ENCODE measurements at regions not wholly inside any gene's neighbourhood (a gene's known extent, or its start where the extent isn't known, plus 50 kb on each side); places are given as distances from the start of the nearest gene placed in this dataset.
"Not testable (repeated sequence)": the region's sequence is repeated elsewhere in the genome, so short reads cannot be mapped to it uniquely, and the experiment has no call there.

DNA sequence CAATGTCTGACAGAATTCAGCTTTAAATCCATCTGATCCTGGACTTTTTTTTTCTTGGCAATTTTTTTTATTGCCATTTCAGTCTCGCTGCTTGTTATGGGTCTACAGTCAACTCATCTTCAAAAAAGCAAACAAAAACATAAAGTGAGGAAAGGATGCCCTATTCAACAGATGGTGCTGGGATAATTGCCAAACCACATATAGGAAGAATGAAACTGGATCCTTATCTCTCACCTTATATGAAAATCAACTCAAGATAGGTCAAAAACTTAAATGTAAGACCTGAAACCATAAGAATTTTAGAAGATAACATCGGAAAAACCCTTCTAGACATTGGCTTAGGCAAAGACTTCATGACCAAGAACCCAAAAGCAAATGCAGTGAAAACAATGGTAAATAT is 389.1 kb upstream of the ST8SIA4 start:
- Histone ChIP-seq H3K36me3 (ENCODE audit: control insufficient read depth, insufficient read depth, low read length) (no peaks in the 10 kb centered on the region), H3K27me3 (replicated peaks; ENCODE audit: control insufficient read depth, insufficient read depth, low read length) (no peaks in the 10 kb centered on the region), H3K4me3 (replicated peaks; ENCODE audit: low read depth, low read length) (no peak overlapping the region)
- TF ChIP-seq, protein P1, sequence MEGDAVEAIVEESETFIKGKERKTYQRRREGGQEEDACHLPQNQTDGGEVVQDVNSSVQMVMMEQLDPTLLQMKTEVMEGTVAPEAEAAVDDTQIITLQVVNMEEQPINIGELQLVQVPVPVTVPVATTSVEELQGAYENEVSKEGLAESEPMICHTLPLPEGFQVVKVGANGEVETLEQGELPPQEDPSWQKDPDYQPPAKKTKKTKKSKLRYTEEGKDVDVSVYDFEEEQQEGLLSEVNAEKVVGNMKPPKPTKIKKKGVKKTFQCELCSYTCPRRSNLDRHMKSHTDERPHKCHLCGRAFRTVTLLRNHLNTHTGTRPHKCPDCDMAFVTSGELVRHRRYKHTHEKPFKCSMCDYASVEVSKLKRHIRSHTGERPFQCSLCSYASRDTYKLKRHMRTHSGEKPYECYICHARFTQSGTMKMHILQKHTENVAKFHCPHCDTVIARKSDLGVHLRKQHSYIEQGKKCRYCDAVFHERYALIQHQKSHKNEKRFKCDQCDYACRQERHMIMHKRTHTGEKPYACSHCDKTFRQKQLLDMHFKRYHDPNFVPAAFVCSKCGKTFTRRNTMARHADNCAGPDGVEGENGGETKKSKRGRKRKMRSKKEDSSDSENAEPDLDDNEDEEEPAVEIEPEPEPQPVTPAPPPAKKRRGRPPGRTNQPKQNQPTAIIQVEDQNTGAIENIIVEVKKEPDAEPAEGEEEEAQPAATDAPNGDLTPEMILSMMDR (IDR thresholded peaks at IDR 0.05; ENCODE audit: insufficient read depth, low read length, poor library complexity, severe bottlenecking) = no peak
- DNase-seq (ENCODE audit: extremely low read depth, insufficient read length) = no peak

DNA sequence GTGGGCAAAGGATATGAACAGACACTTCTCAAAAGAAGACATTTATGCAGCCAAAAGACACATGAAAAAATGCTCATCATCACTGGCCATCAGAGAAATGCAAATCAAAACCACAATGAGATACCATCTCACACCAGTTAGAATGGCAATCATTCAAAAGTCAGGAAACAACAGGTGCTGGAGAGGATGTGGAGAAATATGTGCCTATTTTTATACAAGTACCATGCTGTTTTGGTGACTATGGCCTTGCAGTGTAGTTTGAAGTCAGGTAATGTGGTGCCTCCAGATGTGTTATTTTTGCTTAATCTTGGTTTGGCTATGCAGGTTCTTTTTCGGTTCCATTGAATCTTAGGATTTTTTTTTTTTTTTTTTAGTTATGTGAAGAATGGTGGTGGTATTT is 387.7 kb upstream of the ST8SIA4 start:
- not testable (repeated sequence) for DNase-seq (ENCODE audit: extremely low read depth, insufficient read length); H3K4me3 ChIP-seq (replicated peaks; ENCODE audit: low read depth, low read length); H3K36me3 ChIP-seq (ENCODE audit: control insufficient read depth, insufficient read depth, low read length); H3K27me3 ChIP-seq (replicated peaks; ENCODE audit: control insufficient read depth, insufficient read depth, low read length)

GRCh38 chr5:101288633-101289032 is 385.6 kb upstream of the ST8SIA4 start:
- Histone ChIP-seq H3K27me3 (replicated peaks; ENCODE audit: control insufficient read depth, insufficient read depth, low read length) (no peaks in the 10 kb centered on the region), H3K36me3 (ENCODE audit: control insufficient read depth, insufficient read depth, low read length) (no peaks in the 10 kb centered on the region), H3K4me3 (replicated peaks; ENCODE audit: low read depth, low read length) (no peak overlapping the region)
- no peak for DNase-seq (ENCODE audit: extremely low read depth, insufficient read length)
- TF ChIP-seq, protein P1 (IDR thresholded peaks at IDR 0.05; ENCODE audit: insufficient read depth, low read length, poor library complexity, severe bottlenecking) = no peak

- TF ChIP-seq, protein P1 (IDR thresholded peaks at IDR 0.05; ENCODE audit: insufficient read depth, low read length, poor library complexity, severe bottlenecking) = no peak
- no peak overlapping the region for H3K4me3 ChIP-seq (replicated peaks; ENCODE audit: low read depth, low read length)
- no peak for DNase-seq (ENCODE audit: extremely low read depth, insufficient read length)
- no peaks in the 10 kb centered on the region for H3K27me3 ChIP-seq (replicated peaks; ENCODE audit: control insufficient read depth, insufficient read depth, low read length)
- no peaks in the 10 kb centered on the region for H3K36me3 ChIP-seq (ENCODE audit: control insufficient read depth, insufficient read depth, low read length)
Measured at GRCh38 chr5:101284736-101285375, 381.8 kb upstream of the ST8SIA4 start.

GRCh38 chr5:101283938-101284337 is 380.9 kb upstream of the ST8SIA4 start:
- H3K36me3 ChIP-seq (ENCODE audit: control insufficient read depth, insufficient read depth, low read length); H3K4me3 ChIP-seq (replicated peaks; ENCODE audit: low read depth, low read length); DNase-seq (ENCODE audit: extremely low read depth, insufficient read length); H3K27me3 ChIP-seq (replicated peaks; ENCODE audit: control insufficient read depth, insufficient read depth, low read length): not testable (repeated sequence)

GRCh38 chr5:101278917-101279316 is 375.8 kb upstream of the ST8SIA4 start:
- no peaks in the 10 kb centered on the region for H3K36me3 ChIP-seq (ENCODE audit: control insufficient read depth, insufficient read depth, low read length)
- no peak for DNase-seq (ENCODE audit: extremely low read depth, insufficient read length)
- H3K27me3 ChIP-seq (replicated peaks; ENCODE audit: control insufficient read depth, insufficient read depth, low read length) = no peaks in the 10 kb centered on the region
- TF ChIP-seq, protein P1 (IDR thresholded peaks at IDR 0.05; ENCODE audit: insufficient read depth, low read length, poor library complexity, severe bottlenecking) = no peak
- no peak overlapping the region for H3K4me3 ChIP-seq (replicated peaks; ENCODE audit: low read depth, low read length)

All from GM06990 (cell line).